ENCODE measurements at regions not wholly inside any gene's neighbourhood (a gene's known extent, or its start where the extent isn't known, plus 50 kb on each side); places are given as distances from the start of the nearest gene placed in this dataset.

GRCh38 chr1:217272385-217272784 lies 358.5 kb downstream of the GPATCH2 start:
- Histone ChIP-seq H3K9ac (ENCODE audit: low read depth, low read length) (no peak overlapping the region), H3K36me3 (ENCODE audit: insufficient read depth, low read length) (no peaks in the 10 kb centered on the region), H3K9me3 (ENCODE audit: control insufficient read depth, insufficient read depth, low read length) (no peaks in the 10 kb centered on the region), H3K4me1 (ENCODE audit: insufficient read depth, low read length) (no peaks in the 10 kb centered on the region)

- no peaks in the 10 kb centered on the region for H3K4me1 ChIP-seq (ENCODE audit: insufficient read depth, low read length)
Measured at GRCh38 chr1:217270101-217270500, 360.8 kb downstream of the GPATCH2 start.

GRCh38 chr1:217268058-217268457 lies 362.8 kb downstream of the GPATCH2 start:
- H3K9me3 ChIP-seq (ENCODE audit: control insufficient read depth, insufficient read depth, low read length) = no peaks in the 10 kb centered on the region
- no peaks in the 10 kb centered on the region for H3K36me3 ChIP-seq (ENCODE audit: insufficient read depth, low read length)
- no peak overlapping the region for H3K9ac ChIP-seq (ENCODE audit: low read depth, low read length)
- H3K4me1 ChIP-seq (ENCODE audit: insufficient read depth, low read length) = no peaks in the 10 kb centered on the region

More at GRCh38 chr1:217270101-217270500, 360.8 kb downstream of the GPATCH2 start:
- Histone ChIP-seq H3K36me3 (ENCODE audit: insufficient read depth, low read length) (no peaks in the 10 kb centered on the region), H3K9me3 (ENCODE audit: control insufficient read depth, insufficient read depth, low read length) (no peaks in the 10 kb centered on the region), H3K9ac (ENCODE audit: low read depth, low read length) (no peak overlapping the region)

- no peak overlapping the region for H3K9ac ChIP-seq (ENCODE audit: low read depth, low read length)
- no peaks in the 10 kb centered on the region for H3K9me3 ChIP-seq (ENCODE audit: control insufficient read depth, insufficient read depth, low read length)
- no peaks in the 10 kb centered on the region for H3K36me3 ChIP-seq (ENCODE audit: insufficient read depth, low read length)
- H3K4me1 ChIP-seq (ENCODE audit: insufficient read depth, low read length) = no peaks in the 10 kb centered on the region
Measured at GRCh38 chr1:217261636-217262035, 369.3 kb downstream of the GPATCH2 start.

GRCh38 chr1:217260676-217261075 lies 370.2 kb downstream of the GPATCH2 start:
- Histone ChIP-seq H3K4me1 (ENCODE audit: insufficient read depth, low read length) (no peaks in the 10 kb centered on the region), H3K36me3 (ENCODE audit: insufficient read depth, low read length) (no peaks in the 10 kb centered on the region), H3K9ac (ENCODE audit: low read depth, low read length) (no peak overlapping the region), H3K9me3 (ENCODE audit: control insufficient read depth, insufficient read depth, low read length) (no peaks in the 10 kb centered on the region)

GRCh38 chr1:217253985-217254384 lies 376.9 kb downstream of the GPATCH2 start:
- no peaks in the 10 kb centered on the region for H3K9me3 ChIP-seq (ENCODE audit: control insufficient read depth, insufficient read depth, low read length)
- no peaks in the 10 kb centered on the region for H3K4me1 ChIP-seq (ENCODE audit: insufficient read depth, low read length)

GRCh38 chr1:217253351-217253750 lies 377.5 kb downstream of the GPATCH2 start:
- no peaks in the 10 kb centered on the region for H3K9me3 ChIP-seq (ENCODE audit: control insufficient read depth, insufficient read depth, low read length)
- H3K9ac ChIP-seq (ENCODE audit: low read depth, low read length) = no peak overlapping the region
- H3K36me3 ChIP-seq (ENCODE audit: insufficient read depth, low read length) = no peaks in the 10 kb centered on the region
- no peaks in the 10 kb centered on the region for H3K4me1 ChIP-seq (ENCODE audit: insufficient read depth, low read length)

More at GRCh38 chr1:217253985-217254384, 376.9 kb downstream of the GPATCH2 start:
- Histone ChIP-seq H3K9ac (ENCODE audit: low read depth, low read length) (no peak overlapping the region), H3K36me3 (ENCODE audit: insufficient read depth, low read length) (no peaks in the 10 kb centered on the region)

- Histone ChIP-seq H3K9me3 (ENCODE audit: control insufficient read depth, insufficient read depth, low read length) (no peaks in the 10 kb centered on the region), H3K4me1 (ENCODE audit: insufficient read depth, low read length) (no peaks in the 10 kb centered on the region), H3K9ac (ENCODE audit: low read depth, low read length) (no peak overlapping the region), H3K36me3 (ENCODE audit: insufficient read depth, low read length) (no peaks in the 10 kb centered on the region)
Measured at GRCh38 chr1:217251121-217251520, 379.8 kb downstream of the GPATCH2 start.

GRCh38 chr1:217249857-217250256 lies 381.0 kb downstream of the GPATCH2 start:
- Histone ChIP-seq H3K9me3 (ENCODE audit: control insufficient read depth, insufficient read depth, low read length) (no peaks in the 10 kb centered on the region), H3K9ac (ENCODE audit: low read depth, low read length) (no peak overlapping the region), H3K36me3 (ENCODE audit: insufficient read depth, low read length) (no peaks in the 10 kb centered on the region), H3K4me1 (ENCODE audit: insufficient read depth, low read length) (no peaks in the 10 kb centered on the region)

- Histone ChIP-seq H3K9ac (ENCODE audit: low read depth, low read length) (no peak overlapping the region), H3K9me3 (ENCODE audit: control insufficient read depth, insufficient read depth, low read length) (no peaks in the 10 kb centered on the region), H3K36me3 (ENCODE audit: insufficient read depth, low read length) (no peaks in the 10 kb centered on the region), H3K4me1 (ENCODE audit: insufficient read depth, low read length) (no peaks in the 10 kb centered on the region)
Measured at GRCh38 chr1:217244971-217245370, 385.9 kb downstream of the GPATCH2 start.

GRCh38 chr1:217240656-217241055 lies 390.2 kb downstream of the GPATCH2 start:
- no peaks in the 10 kb centered on the region for H3K9me3 ChIP-seq (ENCODE audit: control insufficient read depth, insufficient read depth, low read length)
- H3K36me3 ChIP-seq (ENCODE audit: insufficient read depth, low read length) = no peaks in the 10 kb centered on the region
- no peaks in the 10 kb centered on the region for H3K4me1 ChIP-seq (ENCODE audit: insufficient read depth, low read length)
- H3K9ac ChIP-seq (ENCODE audit: low read depth, low read length) = no peak overlapping the region

GRCh38 chr1:217238945-217239344 lies 391.9 kb downstream of the GPATCH2 start:
- H3K36me3 ChIP-seq (ENCODE audit: insufficient read depth, low read length) = no peaks in the 10 kb centered on the region
- no peak overlapping the region for H3K9ac ChIP-seq (ENCODE audit: low read depth, low read length)
- H3K4me1 ChIP-seq (ENCODE audit: insufficient read depth, low read length) = no peaks in the 10 kb centered on the region
- H3K9me3 ChIP-seq (ENCODE audit: control insufficient read depth, insufficient read depth, low read length) = no peaks in the 10 kb centered on the region

GRCh38 chr1:217230412-217230811 lies 400.5 kb downstream of the GPATCH2 start:
- Histone ChIP-seq H3K9ac (ENCODE audit: low read depth, low read length) (no peak overlapping the region), H3K9me3 (ENCODE audit: control insufficient read depth, insufficient read depth, low read length) (no peaks in the 10 kb centered on the region)

GRCh38 chr1:217228689-217229088 lies 402.2 kb downstream of the GPATCH2 start:
- Histone ChIP-seq H3K9me3 (ENCODE audit: control insufficient read depth, insufficient read depth, low read length) (no peaks in the 10 kb centered on the region), H3K4me1 (ENCODE audit: insufficient read depth, low read length) (no peaks in the 10 kb centered on the region), H3K36me3 (ENCODE audit: insufficient read depth, low read length) (no peaks in the 10 kb centered on the region), H3K9ac (ENCODE audit: low read depth, low read length) (no peak overlapping the region)

More at GRCh38 chr1:217230412-217230811, 400.5 kb downstream of the GPATCH2 start:
- no peaks in the 10 kb centered on the region for H3K36me3 ChIP-seq (ENCODE audit: insufficient read depth, low read length)
- H3K4me1 ChIP-seq (ENCODE audit: insufficient read depth, low read length) = no peaks in the 10 kb centered on the region

GRCh38 chr1:217224201-217224600 lies 406.7 kb downstream of the GPATCH2 start:
- H3K9me3 ChIP-seq (ENCODE audit: control insufficient read depth, insufficient read depth, low read length) = no peaks in the 10 kb centered on the region
- no peaks in the 10 kb centered on the region for H3K36me3 ChIP-seq (ENCODE audit: insufficient read depth, low read length)
- H3K4me1 ChIP-seq (ENCODE audit: insufficient read depth, low read length) = no peaks in the 10 kb centered on the region
- H3K9ac ChIP-seq (ENCODE audit: low read depth, low read length) = no peak overlapping the region

- Histone ChIP-seq H3K36me3 (ENCODE audit: insufficient read depth, low read length) (no peaks in the 10 kb centered on the region), H3K4me1 (ENCODE audit: insufficient read depth, low read length) (no peaks in the 10 kb centered on the region), H3K9ac (ENCODE audit: low read depth, low read length) (no peak overlapping the region), H3K9me3 (ENCODE audit: control insufficient read depth, insufficient read depth, low read length) (no peaks in the 10 kb centered on the region)
Measured at GRCh38 chr1:217214551-217214950, 416.3 kb downstream of the GPATCH2 start.

Data from ES-I3 (cell line).